Activated CD8-positive, alpha-beta memory T cell treated with anti-CD3 and anti-CD28 coated beads for 24 hours (primary cell): ENCODE measurements at regions not wholly inside any gene's neighbourhood (a gene's known extent, or its start where the extent isn't known, plus 50 kb on each side); places are given as distances from the start of the nearest gene placed in this dataset.
"Not testable (repeated sequence)": the region's sequence is repeated elsewhere in the genome, so short reads cannot be mapped to it uniquely, and the experiment has no call there.

Experiments
- DNase-seq: peaks from one replicate; pipeline ENCODE4 v3.0.0-alpha.2; 2020

DNA sequence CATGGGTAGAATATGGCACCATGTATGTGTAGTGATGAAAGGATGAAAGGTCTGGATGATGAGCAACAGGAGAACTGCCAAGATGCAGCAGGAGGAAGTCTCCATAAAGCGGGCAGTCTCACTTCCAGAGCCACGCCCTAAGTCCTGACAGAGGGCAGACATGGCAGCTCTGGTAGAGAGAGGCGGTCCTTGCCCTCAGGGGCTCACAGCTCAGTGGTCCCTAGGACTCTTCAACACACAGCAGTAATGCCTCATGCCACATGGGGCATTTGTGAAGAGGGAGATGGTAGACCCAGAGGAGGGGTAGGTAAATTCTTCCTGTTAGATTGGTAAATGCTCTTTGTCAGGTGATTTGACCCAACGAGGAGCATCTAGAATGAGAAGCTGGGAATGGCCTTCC, 1088.4 kb downstream of the BCL11B start:
- no peak for DNase-seq

GRCh38 chr14:98184457-98184856, 1087.5 kb downstream of the BCL11B start:
- peak; percentile 56 for DNase-seq

DNA sequence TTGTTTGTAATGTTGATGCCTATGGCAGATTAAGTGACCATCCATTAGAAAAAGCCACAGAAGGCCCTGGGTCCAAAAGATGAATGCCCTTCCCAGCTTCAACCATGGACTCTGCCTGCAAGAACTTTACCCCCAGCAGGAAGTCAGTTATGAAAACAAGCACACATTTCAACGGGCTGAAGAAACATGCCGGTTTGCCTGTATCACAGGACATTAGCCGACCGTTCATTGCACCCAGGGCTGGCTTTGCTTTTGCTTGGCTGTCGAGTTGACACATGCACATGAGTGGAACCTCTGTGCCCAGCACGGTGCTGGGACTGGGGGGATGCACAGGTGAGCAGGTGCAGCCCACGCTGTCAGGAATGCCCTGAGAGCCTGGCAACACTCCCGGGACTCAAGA, 1087.0 kb downstream of the BCL11B start:
- peak; percentile 70 for DNase-seq

- DNase-seq: peak; percentile 56
Measured at GRCh38 chr14:98186140-98186539, 1085.9 kb downstream of the BCL11B start.

DNA sequence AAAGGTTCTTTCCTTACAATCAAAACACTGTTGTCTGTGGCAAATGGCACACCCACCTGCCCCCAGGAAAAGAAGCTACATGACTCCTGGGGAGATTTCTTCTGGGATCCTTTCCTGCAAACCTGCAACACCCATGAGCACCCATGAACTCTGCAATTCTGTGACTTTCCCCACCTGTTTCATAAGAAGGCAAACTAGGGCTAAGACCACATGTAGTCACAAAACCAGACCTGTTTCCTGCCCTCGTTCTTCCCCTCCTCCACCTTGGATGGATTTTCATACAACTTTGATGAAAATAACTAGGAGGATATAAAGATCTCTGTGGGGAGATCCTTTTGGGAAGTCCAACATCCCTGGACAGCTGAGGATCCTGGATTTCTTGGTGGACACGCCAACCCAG, 1084.7 kb downstream of the BCL11B start:
- DNase-seq: no peak

- DNase-seq: peak; percentile 71
Measured at GRCh38 chr14:98189062-98189461, 1082.9 kb downstream of the BCL11B start.

GRCh38 chr14:98189511-98189910, 1082.5 kb downstream of the BCL11B start:
- DNase-seq: peak; percentile 76

- DNase-seq: no peak
Measured at GRCh38 chr14:98189944-98190343, 1082.1 kb downstream of the BCL11B start.

DNA sequence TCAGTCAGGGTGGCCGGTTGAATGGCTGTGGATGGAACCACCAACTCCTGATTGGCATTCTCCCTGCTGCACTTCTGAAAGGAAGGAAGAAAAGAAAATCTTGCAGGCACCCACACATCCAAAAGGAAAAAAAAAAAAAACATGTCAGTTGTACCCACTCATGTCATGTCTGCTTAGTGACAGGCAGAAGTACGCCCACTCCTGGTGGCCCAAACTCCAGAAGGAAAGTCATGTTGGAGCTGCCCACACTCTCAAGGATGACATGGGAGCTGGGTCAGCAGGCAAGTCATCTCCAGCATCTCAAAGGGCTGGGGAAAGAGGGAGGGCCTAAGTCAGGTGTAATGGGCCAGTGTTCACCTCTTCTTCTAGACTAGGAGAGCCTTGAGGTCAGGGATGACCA, 1079.1 kb downstream of the BCL11B start:
- no peak for DNase-seq

DNA sequence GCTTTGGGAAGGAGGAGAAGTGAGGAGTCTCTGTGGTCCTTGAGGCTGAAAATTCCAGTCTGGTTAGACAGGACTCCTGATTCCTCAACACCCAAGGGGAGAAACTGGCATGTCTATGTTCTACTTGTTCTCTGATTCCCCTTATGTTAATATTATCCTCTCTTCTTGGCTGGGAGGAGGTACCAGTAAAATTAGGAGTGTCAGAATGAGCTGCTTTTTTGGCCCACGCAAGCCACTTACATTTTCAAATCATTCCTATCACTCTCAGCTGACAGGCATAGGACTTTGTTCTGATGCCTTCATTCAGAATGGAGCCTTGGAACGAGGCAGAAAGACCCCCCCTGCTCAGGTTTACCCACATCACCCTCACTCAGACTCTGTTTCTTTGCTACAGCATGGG, 1077.2 kb downstream of the BCL11B start:
- DNase-seq: no peak

- DNase-seq: peak; percentile 67
Measured at GRCh38 chr14:98195256-98195655, 1076.7 kb downstream of the BCL11B start.

DNA sequence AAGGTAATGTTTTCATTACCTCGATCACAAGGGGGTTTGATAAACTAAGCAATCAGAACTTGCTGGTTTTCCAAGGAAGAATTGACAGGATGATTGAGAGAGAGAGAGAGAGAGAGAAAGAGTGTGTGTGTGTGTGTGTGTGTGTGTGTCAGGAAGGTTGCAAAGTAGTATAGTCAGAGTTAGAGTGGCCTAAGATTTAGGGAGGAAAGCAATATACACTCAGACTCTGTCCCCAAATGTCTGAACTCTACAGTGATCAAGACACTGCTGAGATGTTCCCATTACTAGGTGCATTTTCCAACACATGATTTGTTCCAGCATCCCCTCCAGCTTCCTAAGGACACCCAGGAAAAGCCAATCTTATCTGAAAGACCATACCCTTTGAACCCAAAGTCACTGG, 1074.1 kb downstream of the BCL11B start:
- DNase-seq: no peak

DNA sequence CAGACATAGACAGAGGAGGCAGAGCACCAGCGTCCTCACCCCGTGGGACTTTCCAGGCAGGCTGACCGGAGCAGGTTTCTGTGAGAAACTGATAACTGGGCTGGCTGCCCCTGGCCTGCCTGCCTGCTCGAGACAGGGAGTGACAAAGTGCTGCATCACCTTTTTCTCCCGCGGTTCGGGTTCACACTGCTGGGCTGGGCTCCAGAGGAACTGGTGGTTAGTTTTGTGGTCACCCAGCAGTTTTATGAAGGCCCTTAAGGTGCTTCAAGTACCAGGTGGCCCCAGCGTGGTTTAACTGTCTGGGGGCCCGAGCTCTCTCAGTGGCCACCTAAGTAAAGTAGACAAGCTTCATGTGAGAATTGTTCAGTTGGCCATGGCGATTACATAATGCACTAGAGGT, 1073.6 kb downstream of the BCL11B start:
- peak; percentile 78 for DNase-seq

DNA sequence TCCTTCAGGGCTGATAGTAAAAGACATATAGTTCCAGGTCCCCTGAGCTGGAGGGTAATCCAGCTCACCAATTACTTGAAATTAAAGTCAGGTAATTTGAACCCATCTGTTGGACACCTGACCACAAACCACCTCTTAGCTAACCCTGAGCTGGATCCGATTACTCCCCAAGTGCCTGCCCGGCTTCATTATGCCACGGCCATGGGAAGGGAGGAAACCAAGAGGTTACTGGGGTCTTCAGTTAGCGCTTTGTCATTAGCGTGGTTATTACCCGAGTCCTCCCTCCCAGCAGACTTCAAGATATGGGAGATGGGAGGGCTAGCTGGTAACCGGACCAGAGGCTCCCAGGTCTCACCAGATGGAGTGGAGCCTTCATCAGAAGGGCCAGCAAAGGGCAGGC, 1071.4 kb downstream of the BCL11B start:
- DNase-seq: no peak

GRCh38 chr14:98203421-98203820, 1068.6 kb downstream of the BCL11B start:
- no peak for DNase-seq

- no peak for DNase-seq
Measured at GRCh38 chr14:98204139-98204538, 1067.9 kb downstream of the BCL11B start.

- DNase-seq: no peak
Measured at GRCh38 chr14:98207415-98207814, 1064.6 kb downstream of the BCL11B start.

DNA sequence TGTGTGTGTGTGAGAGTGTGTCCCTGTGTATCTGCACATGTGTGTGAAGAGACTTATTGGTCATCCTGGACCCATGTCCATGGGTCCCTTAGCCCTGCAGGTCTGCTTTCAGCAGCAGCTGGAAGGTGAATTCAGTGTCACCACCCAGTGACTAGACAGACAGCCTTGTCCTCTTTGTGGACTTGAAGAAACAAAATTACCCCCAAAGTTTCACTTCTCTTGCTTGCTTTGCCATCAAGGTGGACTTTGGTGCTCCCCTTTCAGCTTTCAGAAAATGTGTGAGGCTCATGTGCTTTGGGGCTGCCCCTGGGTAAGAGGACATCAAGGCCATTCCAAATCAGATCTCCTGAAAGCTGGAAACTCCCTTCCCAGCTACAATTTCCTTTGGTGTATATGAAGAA, 1063.8 kb downstream of the BCL11B start:
- no peak for DNase-seq

DNA sequence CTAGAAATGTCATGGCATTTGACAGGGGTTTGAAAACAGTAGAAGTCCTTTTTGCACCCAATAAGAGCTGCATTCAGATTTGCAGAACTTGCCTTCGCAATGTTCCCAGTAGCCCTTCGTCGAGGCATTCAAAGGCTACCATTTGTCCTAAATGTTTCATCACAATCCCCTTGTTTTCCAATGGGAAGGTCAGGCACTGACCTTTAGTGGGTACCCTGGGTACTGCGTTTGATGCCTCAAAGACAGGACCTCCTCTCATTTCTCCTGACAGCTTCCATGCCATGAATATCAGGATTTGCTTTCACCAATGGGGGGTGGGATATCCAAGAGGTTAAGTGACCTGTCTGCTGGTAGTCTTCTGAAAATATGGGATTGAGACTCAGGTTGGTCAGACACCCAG, 1063.1 kb downstream of the BCL11B start:
- DNase-seq: no peak

- peak; percentile 82 for DNase-seq
Measured at GRCh38 chr14:98210045-98210672, 1061.8 kb downstream of the BCL11B start.

- no peak for DNase-seq
Measured at GRCh38 chr14:98217530-98217929, 1054.5 kb downstream of the BCL11B start.

GRCh38 chr14:98218218-98218617, 1053.8 kb downstream of the BCL11B start:
- DNase-seq: no peak

DNA sequence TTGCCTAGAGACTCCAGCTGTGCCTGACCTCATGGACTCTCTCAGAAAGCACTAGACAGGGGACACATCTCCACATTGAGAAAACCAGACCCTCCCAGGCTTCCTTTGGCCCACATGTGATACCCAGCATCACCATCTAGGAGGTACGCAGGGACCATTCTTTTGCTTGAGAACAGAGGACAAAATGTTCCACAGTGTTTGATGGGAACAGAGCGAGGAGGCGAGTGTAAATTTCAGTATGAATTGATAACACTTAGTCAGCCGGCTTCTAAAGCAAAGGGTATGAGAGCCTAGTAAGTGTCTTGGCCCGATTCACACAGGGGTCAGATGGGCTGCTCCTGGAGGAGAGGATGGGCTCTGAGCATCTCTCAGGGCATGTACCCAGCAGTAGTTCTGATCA, 1052.4 kb downstream of the BCL11B start:
- no peak for DNase-seq

DNA sequence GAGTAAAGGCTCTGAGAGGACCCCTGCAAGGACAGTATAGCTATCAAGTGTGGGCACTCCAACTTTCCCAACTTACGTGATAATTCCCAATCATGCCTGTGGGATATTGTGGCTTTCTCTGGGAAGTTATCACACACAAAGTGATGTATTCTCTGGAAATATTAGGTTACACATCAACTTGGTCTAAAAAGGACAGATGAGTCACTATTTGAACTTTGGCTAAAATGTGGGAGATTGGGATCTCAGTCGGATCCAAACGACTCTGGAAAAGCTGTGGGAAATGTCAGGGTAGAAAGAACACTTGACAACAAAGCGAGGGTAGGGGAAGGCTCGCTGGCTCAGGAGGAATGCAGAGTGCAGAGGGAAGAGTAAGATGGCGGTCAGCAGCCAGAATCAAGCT, 1048.9 kb downstream of the BCL11B start:
- no peak for DNase-seq

DNA sequence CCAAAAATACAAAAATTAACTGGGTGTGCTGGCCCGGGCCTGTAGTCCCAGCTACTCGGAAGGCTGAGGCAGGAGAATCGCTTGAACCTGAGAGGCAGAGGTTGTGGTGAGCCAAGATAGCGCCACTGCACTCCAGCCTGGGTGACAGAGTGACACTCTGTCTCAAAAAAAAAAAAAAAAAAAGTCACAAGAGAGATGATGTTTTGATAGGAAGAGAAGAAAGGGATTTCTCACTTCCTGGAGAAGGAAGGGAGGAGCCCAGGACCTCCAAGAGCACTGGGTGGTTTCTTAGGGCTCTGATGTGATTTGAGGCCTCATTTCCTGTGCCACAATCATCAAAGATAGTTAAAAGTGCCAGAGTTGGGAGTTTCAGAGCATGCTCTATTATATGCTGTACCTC, 1048.3 kb downstream of the BCL11B start:
- DNase-seq: not testable (repeated sequence)

GRCh38 chr14:98226411-98226810, 1045.6 kb downstream of the BCL11B start:
- no peak for DNase-seq
